PC-3 (cell line): ENCODE measurements at regions not wholly inside any gene's neighbourhood (a gene's known extent, or its start where the extent isn't known, plus 50 kb on each side); places are given as distances from the start of the nearest gene placed in this dataset.

Experiments
- ATAC-seq: fragments of 200-7000 bp; cut with Tn5 transposase; 2 replicates; pipeline ENCODE4 v1.9.1; 2020; ENCODE audit warnings: mild to moderate bottlenecking, moderate library complexity
- BruUV-seq: library from RNA; stranded (reverse); fragments of 400-500 nt; replicated peaks from 2 replicates; lab custom pipeline; 2021; lab: Mats Ljungman, UMichigan
- CTCF ChIA-PET: fragments of 300-600 bp; sonication (Branson Sonifier 250); formaldehyde crosslinking; loops from one replicate; lab custom pipeline; 2022; ENCODE audit warnings: antibody characterized with exemption; lab: Charles Lee
- POLR2A ChIA-PET: fragments of 300-600 bp; sonication (Branson Sonifier 250); formaldehyde crosslinking; loops from one replicate; lab custom pipeline; 2022; ENCODE audit warnings: antibody characterized with exemption; ENCODE audit not compliant: unreplicated experiment; lab: Charles Lee
- DNase-seq: peaks from one replicate; pipeline ENCODE4 v3.0.0-alpha.2; 2015
- H2AFZ ChIP-seq: fragments of 300-600 bp; sonication (generic); 2 replicates; pipeline ENCODE4 v1.6.0; 2016; ENCODE audit warnings: antibody characterized with exemption, low read length
- H3F3A ChIP-seq: fragments of 300-600 bp; sonication (generic); one replicate; pipeline ENCODE4 v1.6.0; 2017; ENCODE audit warnings: antibody characterized with exemption, low read length, control low read depth, mild to moderate bottlenecking; ENCODE audit not compliant: unreplicated experiment
- H3K27ac ChIP-seq: fragments of 300-600 bp; sonication (generic); 2 replicates; pipeline ENCODE4 v1.5.1; 2016; ENCODE audit warnings: mild to moderate bottlenecking, low read length
- H3K27me3 ChIP-seq: fragments of 300-600 bp; sonication (generic); 2 replicates; pipeline ENCODE4 v1.6.1; 2016; ENCODE audit warnings: low read length, mixed read lengths
- H3K36me3 ChIP-seq: fragments of 300-600 bp; sonication (generic); 2 replicates; pipeline ENCODE4 v1.6.1; 2016; ENCODE audit warnings: low read depth, mixed run types, low read length, mixed read lengths
- H3K4me1 ChIP-seq: fragments of 300-600 bp; sonication (generic); 2 replicates; pipeline ENCODE4 v1.5.1; 2016; ENCODE audit warnings: low read length; ENCODE audit not compliant: insufficient read depth
- H3K4me2 ChIP-seq: fragments of 300-600 bp; sonication (generic); 2 replicates; pipeline ENCODE4 v1.6.0; 2016; ENCODE audit warnings: low read length
- H3K4me3 ChIP-seq: fragments of 300-600 bp; sonication (generic); 2 replicates; pipeline ENCODE4 v1.5.1; 2016; ENCODE audit warnings: mild to moderate bottlenecking, low read length, mixed read lengths
- H3K79me2 ChIP-seq: fragments of 300-600 bp; sonication (generic); 2 replicates; pipeline ENCODE4 v1.6.1; 2017; ENCODE audit warnings: low read length, mixed read lengths
- H3K9ac ChIP-seq: fragments of 300-600 bp; sonication (generic); 2 replicates; pipeline ENCODE4 v1.6.0; 2016; ENCODE audit warnings: mild to moderate bottlenecking, low read length
- H3K9me2 ChIP-seq: fragments of 300-600 bp; sonication (generic); replicated peaks from 2 replicates; pipeline ENCODE4 v1.6.1; 2016; ENCODE audit warnings: mixed run types, low read length, mixed read lengths
- H3K9me3 ChIP-seq: fragments of 300-600 bp; sonication (generic); 2 replicates; pipeline ENCODE4 v1.6.1; 2016; ENCODE audit warnings: low read length, mixed read lengths
- H4K20me1 ChIP-seq: fragments of 300-600 bp; sonication (generic); 2 replicates; pipeline ENCODE4 v1.6.1; 2016; ENCODE audit warnings: low read length, mixed read lengths
- EZH2 ChIP-seq: fragments of 300-600 bp; sonication (generic); IDR thresholded peaks from one replicate; pipeline ENCODE4 v1.6.1; 2017; ENCODE audit warnings: antibody characterized with exemption, mild to moderate bottlenecking, low read length; ENCODE audit not compliant: unreplicated experiment
- EZH2phosphoT487 ChIP-seq: fragments of 300-600 bp; sonication (generic); IDR thresholded peaks from 2 replicates; pipeline ENCODE4 v1.6.1; 2018; ENCODE audit warnings: mild to moderate bottlenecking, antibody characterized with exemption, low read length, borderline replicate concordance
- intact Hi-C: fragments of 100-400 bp; cut with micrococcal nuclease; formaldehyde crosslinking; loops from 2 replicates; pipeline ENCODE4 v1.9.0; 2023
- TF ChIP-seq, protein P1 (sequence below): fragments of 300-600 bp; sonication (generic); conservative IDR thresholded peaks from 2 replicates; pipeline ENCODE4 v1.5.1; 2017; ENCODE audit warnings: antibody characterized with exemption, low read depth, mild to moderate bottlenecking, low read length

DNA sequence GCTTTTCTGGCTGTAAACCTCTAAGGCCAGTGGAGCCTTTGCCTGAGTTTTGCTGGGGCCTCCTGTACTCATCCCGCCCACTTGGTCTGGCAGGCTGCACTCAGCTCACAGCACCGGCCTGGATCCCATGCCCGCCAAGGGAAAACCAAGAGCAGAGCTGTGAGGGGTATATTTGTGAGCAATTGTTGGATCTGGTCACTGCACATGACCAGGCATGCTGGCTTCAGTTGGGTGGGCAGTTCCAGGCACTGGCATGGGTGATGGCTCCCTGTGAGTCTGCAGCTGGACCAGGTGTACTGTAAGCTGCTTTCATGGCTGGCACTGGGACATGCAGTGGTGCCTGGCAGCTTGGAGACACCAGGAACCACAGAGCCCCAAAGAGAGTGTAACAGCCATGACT, 563.1 kb upstream of the RGS18 start:
- Histone ChIP-seq H4K20me1 (no peaks in the 10 kb centered on the region), H3K27ac (no peak overlapping the region), H3F3A (no peaks in the 10 kb centered on the region), H3K27me3 (no peaks in the 10 kb centered on the region), H3K4me3 (no peak overlapping the region), H2AFZ (no peak overlapping the region), H3K36me3 (no peaks in the 10 kb centered on the region), H3K9me3 (no peaks in the 10 kb centered on the region), H3K9me2 (no peaks in the 10 kb centered on the region), H3K4me1 (no peaks in the 10 kb centered on the region), H3K9ac (no peak overlapping the region), H3K4me2 (no peak overlapping the region), H3K79me2 (no peaks in the 10 kb centered on the region)
- no peak for DNase-seq
- intact Hi-C loops = no loop called here
- no peak for ATAC-seq
- BruUV-seq = no TSS peak
- ChIA-PET POLR2A (no interaction called here), CTCF (no interaction called here)
- TF ChIP-seq EZH2phosphoT487 (no peak), EZH2 (no peak)
- TF ChIP-seq, protein P1, sequence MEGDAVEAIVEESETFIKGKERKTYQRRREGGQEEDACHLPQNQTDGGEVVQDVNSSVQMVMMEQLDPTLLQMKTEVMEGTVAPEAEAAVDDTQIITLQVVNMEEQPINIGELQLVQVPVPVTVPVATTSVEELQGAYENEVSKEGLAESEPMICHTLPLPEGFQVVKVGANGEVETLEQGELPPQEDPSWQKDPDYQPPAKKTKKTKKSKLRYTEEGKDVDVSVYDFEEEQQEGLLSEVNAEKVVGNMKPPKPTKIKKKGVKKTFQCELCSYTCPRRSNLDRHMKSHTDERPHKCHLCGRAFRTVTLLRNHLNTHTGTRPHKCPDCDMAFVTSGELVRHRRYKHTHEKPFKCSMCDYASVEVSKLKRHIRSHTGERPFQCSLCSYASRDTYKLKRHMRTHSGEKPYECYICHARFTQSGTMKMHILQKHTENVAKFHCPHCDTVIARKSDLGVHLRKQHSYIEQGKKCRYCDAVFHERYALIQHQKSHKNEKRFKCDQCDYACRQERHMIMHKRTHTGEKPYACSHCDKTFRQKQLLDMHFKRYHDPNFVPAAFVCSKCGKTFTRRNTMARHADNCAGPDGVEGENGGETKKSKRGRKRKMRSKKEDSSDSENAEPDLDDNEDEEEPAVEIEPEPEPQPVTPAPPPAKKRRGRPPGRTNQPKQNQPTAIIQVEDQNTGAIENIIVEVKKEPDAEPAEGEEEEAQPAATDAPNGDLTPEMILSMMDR = no peak

DNA sequence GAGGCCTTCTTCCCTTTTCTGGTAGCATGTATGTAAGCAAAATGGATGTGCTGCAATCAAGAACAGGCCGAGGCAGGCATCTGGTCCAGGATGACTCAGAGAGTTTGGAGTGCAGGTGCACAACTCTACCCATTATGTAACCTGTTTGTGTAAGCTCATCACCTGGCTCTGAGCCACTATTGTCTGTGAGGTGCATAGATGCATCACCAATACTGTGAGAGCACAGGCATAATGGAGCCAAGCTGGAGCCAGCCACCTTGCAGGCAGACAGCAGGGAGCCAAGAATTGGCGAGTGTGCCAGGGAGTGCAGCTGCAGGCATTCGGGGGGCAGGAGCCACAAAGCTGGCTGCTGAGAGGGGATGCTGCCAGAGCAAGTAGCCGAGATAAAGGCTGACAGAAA, 549.9 kb upstream of the RGS18 start:
- no peak for TF ChIP-seq EZH2
- TF ChIP-seq, protein P1 = no peak
- no peak for TF ChIP-seq EZH2phosphoT487
- Histone ChIP-seq H3K9me3 (no peaks in the 10 kb centered on the region), H3K4me3 (no peak overlapping the region), H3K27ac (no peak overlapping the region), H3K36me3 (no peaks in the 10 kb centered on the region), H4K20me1 (no peaks in the 10 kb centered on the region), H3K4me2 (no peak overlapping the region), H2AFZ (no peak overlapping the region), H3K79me2 (no peaks in the 10 kb centered on the region), H3K9me2 (no peaks in the 10 kb centered on the region), H3K27me3 (no peaks in the 10 kb centered on the region), H3K4me1 (no peaks in the 10 kb centered on the region), H3K9ac (no peak overlapping the region), H3F3A (no peaks in the 10 kb centered on the region)
- DNase-seq = peak; percentile 44
- ChIA-PET POLR2A (no interaction called here), CTCF (no interaction called here)
- intact Hi-C loops = no loop called here
- BruUV-seq = no TSS peak
- no peak for ATAC-seq

DNA sequence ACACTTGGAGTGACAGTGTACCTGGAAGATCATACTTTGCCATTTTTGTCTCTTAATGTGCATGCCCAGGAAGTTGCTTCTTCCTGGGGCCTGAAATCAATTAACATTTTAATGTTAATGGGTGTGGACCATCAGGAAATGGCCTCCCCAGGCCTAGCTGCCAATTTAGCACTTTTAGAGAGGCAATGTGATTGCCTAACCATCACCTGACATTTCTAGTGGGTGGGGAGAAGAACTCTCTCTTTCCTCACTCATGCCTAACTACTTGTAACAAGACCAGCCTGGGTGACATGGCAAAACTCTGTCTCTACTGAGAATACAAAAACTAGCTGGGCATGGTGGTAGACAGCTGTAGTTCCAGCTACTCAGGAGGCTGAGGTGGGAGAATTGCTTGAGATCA, 549.0 kb upstream of the RGS18 start:
- Histone ChIP-seq H3K9me3 (no peaks in the 10 kb centered on the region), H3K9me2 (no peaks in the 10 kb centered on the region), H3K4me1 (no peaks in the 10 kb centered on the region), H2AFZ (no peak overlapping the region), H3K79me2 (no peaks in the 10 kb centered on the region), H3F3A (no peaks in the 10 kb centered on the region), H3K9ac (no peak overlapping the region), H3K4me2 (no peak overlapping the region), H3K27ac (no peak overlapping the region), H3K4me3 (no peak overlapping the region), H4K20me1 (no peaks in the 10 kb centered on the region), H3K36me3 (no peaks in the 10 kb centered on the region), H3K27me3 (no peaks in the 10 kb centered on the region)
- DNase-seq = no peak
- POLR2A ChIA-PET = no interaction called here
- CTCF ChIA-PET = no interaction called here
- intact Hi-C loops = no loop called here
- TF ChIP-seq, protein P1 = no peak
- TF ChIP-seq EZH2 (no peak), EZH2phosphoT487 (no peak)
- no TSS peak for BruUV-seq
- ATAC-seq = no peak
